HL-60 (cell line): ENCODE measurements at regions not wholly inside any gene's neighbourhood (a gene's known extent, or its start where the extent isn't known, plus 50 kb on each side); places are given as distances from the start of the nearest gene placed in this dataset.

ENCODE experiments used
- CTCF ChIP-seq: IDR thresholded peaks from one replicate; pipeline ENCODE4 v1.5.1; 2011; ENCODE audit warnings: low read length, control low read depth, inconsistent platforms; ENCODE audit not compliant: insufficient read depth
- GABPA ChIP-seq: IDR thresholded peaks from 2 replicates; pipeline ENCODE4 v1.6.1; 2012; ENCODE audit warnings: low read depth
- POLR2AphosphoS5 ChIP-seq: IDR thresholded peaks from 2 replicates; pipeline ENCODE4 v1.6.1; 2012; ENCODE audit warnings: low read depth

DNA sequence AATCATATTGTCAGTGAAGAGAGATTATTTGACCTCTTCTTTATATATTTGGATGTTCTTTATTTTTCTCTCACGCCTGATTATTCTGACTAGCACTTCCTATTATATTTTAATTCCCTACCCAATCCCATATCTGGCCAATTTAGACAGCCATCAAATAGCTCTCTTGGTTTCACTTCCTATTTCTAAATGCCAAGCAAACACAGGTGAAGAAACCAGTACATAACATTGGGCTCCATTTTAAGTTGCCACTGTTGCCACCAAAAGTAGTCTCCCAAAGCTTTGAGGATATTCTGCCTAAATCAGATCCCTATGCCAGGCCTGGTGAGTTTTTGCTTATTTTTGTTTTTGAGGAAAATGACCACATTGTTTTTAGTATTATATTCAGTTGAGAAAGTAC lies 547.0 kb downstream of the MBD2 start:
- TF ChIP-seq CTCF: no peak
- TF ChIP-seq POLR2AphosphoS5: no peak
- no peak for TF ChIP-seq GABPA
